ENCODE measurements at regions not wholly inside any gene's neighbourhood (a gene's known extent, or its start where the extent isn't known, plus 50 kb on each side); places are given as distances from the start of the nearest gene placed in this dataset.
A peak's percentile ranks its signal among the peaks of the same experiment; 100 is the strongest.

DNA sequence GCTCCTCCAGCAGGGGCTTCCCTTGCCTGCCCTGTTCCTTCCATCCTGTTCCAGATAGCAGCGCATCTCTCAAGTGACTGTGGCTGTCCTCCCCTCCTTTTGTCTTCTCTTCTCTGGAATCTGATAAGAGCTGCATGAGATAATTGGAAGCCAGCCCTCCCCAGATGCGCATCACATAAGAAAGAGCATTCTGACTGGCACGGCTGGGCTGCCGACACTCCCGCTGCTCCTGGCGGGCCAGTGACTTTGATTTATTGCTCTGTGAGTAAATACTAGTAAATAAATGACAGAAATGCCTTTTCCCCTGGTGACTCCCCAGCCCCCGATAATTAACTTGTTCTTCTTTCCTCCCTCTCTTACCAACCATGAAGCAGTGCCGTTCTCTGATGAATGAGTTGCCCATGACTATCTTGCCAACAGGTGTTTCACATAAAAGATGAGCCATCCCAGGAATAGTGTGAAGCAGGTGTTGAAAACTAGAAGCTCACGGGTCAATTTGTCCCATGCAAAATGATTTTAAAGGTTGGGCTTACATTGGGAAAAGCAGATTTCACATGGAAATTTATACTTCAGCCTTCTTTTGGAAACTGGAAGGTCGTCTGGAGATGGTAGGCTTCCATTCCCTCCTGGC is 212.3 kb downstream of the ERCC6L2 start:
- intact Hi-C loops (cut with micrococcal nuclease): no loop called here
- H3K36me3 Mint-ChIP-seq (ENCODE audit: low read depth): peaks cover 1% of the 10 kb centered on the region
- H3K4me1 Mint-ChIP-seq (ENCODE audit: low read depth): no peaks in the 10 kb centered on the region
- DNase-seq (ENCODE audit: low spot score): no peak
- no peak overlapping the region for H3K4me3 Mint-ChIP-seq
- H3K27ac Mint-ChIP-seq: no peak overlapping the region
- peaks cover 22% of the 10 kb centered on the region for H3K27me3 Mint-ChIP-seq (ENCODE audit: insufficient read depth)
- H3K9me3 Mint-ChIP-seq: peaks cover 4% of the 10 kb centered on the region

- no peak for DNase-seq (ENCODE audit: low spot score)
- Mint-ChIP-seq H3K27me3 (ENCODE audit: insufficient read depth) (peaks cover 22% of the 10 kb centered on the region), H3K9me3 (peaks cover 4% of the 10 kb centered on the region), H3K4me1 (ENCODE audit: low read depth) (no peaks in the 10 kb centered on the region), H3K36me3 (ENCODE audit: low read depth) (peaks cover 1% of the 10 kb centered on the region), H3K27ac (no peak overlapping the region), H3K4me3 (no peak overlapping the region)
- intact Hi-C loops (cut with micrococcal nuclease): no loop called here
Measured at GRCh38 chr9:96086936-96087571, 211.6 kb downstream of the ERCC6L2 start.

DNA sequence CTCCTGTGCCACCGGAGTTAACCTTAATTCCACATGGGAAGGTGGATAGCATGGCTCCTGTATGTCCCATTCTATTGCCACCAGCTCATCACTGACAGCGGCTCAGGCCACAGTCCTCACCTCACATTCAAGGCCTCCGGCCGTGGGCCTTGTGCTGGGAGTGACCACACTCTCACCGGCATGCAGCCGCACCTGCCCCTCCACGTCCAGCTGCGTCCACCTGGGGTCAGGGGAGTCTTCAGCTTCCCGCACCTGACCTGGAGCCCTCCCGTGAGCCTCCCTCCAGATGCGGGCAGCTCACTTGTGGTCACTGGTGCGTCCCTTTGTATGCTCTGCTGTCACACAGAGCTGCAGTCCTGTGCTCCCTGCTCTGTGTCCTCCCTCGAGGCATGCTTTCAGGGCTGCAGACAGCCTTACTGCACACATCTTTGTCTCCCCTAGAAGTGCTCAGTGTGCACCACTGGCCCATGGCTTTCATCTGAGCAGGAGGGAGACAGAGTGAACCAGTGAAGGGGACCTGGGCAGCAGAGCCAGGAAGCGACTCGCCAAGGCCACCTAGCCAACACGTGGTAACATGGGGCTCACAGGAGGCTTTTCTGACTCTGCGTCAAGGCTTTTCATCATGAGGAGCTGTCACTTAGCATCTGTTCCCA is 210.1 kb downstream of the ERCC6L2 start:
- Mint-ChIP-seq H3K27ac (peak overlapping the region; percentile 44), H3K9me3 (peaks cover 2% of the 10 kb centered on the region), H3K27me3 (ENCODE audit: insufficient read depth) (peaks cover 22% of the 10 kb centered on the region), H3K4me1 (ENCODE audit: low read depth) (no peaks in the 10 kb centered on the region), H3K36me3 (ENCODE audit: low read depth) (peaks cover 1% of the 10 kb centered on the region), H3K4me3 (no peak overlapping the region)
- no peak for DNase-seq (ENCODE audit: low spot score)
- intact Hi-C loops (cut with micrococcal nuclease): no loop called here

GRCh38 chr9:96084331-96084734 is 208.8 kb downstream of the ERCC6L2 start:
- H3K4me3 Mint-ChIP-seq: no peak overlapping the region
- no peaks in the 10 kb centered on the region for H3K4me1 Mint-ChIP-seq (ENCODE audit: low read depth)
- H3K36me3 Mint-ChIP-seq (ENCODE audit: low read depth): peaks cover 1% of the 10 kb centered on the region
- no peak overlapping the region for H3K27ac Mint-ChIP-seq
- peaks cover 24% of the 10 kb centered on the region for H3K27me3 Mint-ChIP-seq (ENCODE audit: insufficient read depth)
- H3K9me3 Mint-ChIP-seq: no peaks in the 10 kb centered on the region
- intact Hi-C loops (cut with micrococcal nuclease): no loop called here
- no peak for DNase-seq (ENCODE audit: low spot score)

DNA sequence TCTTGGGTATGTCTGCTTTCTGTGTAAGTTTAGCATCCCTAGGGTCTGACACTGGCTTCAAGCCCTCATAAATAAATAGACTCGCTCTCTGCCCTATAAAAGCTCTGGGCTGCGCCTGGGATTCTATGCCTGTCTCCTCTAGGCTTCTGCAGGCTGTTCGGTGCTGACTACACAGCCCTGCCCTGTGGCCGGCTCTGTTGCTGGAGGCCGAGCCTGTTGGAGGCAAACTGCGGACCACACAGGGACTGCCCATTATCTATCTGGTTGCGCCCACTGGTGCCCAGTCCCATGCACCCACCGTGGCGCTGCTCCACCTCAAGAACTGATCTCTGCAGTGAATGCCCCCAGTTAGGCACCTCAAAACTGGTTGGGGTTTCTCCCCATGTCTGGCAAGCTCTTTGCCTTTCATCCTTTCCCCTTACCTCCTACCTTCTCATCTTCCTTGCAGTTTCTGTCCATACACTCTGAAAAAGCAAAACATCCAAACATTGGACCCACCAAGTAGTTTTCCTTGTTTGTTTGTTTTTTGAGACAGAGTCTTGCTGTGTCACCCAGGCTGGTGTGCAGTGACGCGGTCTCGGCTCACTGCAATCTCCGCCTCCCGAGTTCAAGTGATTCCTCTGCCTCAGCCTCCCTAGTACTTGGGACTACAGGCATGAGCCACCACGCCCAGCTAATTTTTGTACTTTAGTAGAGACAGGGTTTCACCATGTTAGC is 207.2 kb downstream of the ERCC6L2 start:
- Mint-ChIP-seq H3K4me1 (ENCODE audit: low read depth) (no peaks in the 10 kb centered on the region), H3K4me3 (no peak overlapping the region), H3K9me3 (no peaks in the 10 kb centered on the region), H3K27me3 (ENCODE audit: insufficient read depth) (peaks cover 22% of the 10 kb centered on the region), H3K27ac (no peak overlapping the region), H3K36me3 (ENCODE audit: low read depth) (no peaks in the 10 kb centered on the region)
- no peak for DNase-seq (ENCODE audit: low spot score)
- intact Hi-C loops (cut with micrococcal nuclease): no loop called here

DNA sequence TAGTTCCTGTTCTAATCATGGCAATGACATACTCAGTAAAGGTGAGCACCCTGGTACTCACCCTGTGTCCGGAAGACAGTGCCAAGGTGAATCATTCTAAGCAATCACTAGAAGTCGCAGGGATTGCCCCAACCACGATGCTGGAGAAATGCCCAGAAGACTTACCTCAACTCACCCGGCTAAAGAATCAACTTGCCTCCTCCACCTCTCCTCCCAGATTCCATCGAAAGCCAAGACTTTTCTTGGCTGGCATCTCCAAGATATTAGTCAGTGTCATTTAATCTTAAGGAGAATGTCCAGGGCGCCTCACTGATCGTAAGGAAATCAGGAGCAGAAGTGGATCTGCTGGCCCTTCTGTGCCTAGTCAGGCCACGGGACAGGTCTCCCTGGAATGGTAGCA is 204.9 kb downstream of the ERCC6L2 start:
- Mint-ChIP-seq H3K27ac (no peak overlapping the region), H3K9me3 (no peaks in the 10 kb centered on the region), H3K36me3 (ENCODE audit: low read depth) (no peaks in the 10 kb centered on the region), H3K4me1 (ENCODE audit: low read depth) (peaks cover under 1% of the 10 kb centered on the region), H3K27me3 (ENCODE audit: insufficient read depth) (peaks cover 10% of the 10 kb centered on the region), H3K4me3 (no peak overlapping the region)
- DNase-seq (ENCODE audit: low spot score): no peak
- intact Hi-C loops (cut with micrococcal nuclease): no loop called here

DNA sequence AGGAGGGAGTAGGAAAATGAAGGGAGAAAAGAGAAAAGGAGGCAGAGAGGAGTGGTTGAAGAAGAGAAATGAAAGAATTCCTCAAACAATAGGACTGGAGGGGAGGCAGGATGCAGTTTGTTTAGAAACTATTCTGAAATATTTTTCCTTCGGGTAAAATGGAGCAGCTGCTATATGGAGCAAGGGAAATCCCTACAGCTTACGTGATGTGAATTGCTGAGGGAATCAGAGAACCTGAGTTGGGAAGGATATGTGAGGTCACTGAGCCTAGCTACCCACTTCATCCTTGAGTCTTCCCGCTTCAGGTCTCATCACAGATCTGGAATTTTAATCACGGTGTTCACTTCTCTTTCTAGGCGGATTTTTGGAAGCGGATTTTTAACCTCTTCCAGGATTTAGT is 204.3 kb downstream of the ERCC6L2 start:
- Mint-ChIP-seq H3K27me3 (ENCODE audit: insufficient read depth) (peaks cover 10% of the 10 kb centered on the region), H3K4me3 (no peak overlapping the region), H3K36me3 (ENCODE audit: low read depth) (no peaks in the 10 kb centered on the region), H3K27ac (no peak overlapping the region), H3K9me3 (no peaks in the 10 kb centered on the region), H3K4me1 (ENCODE audit: low read depth) (peaks cover 7% of the 10 kb centered on the region)
- intact Hi-C loops (cut with micrococcal nuclease): loop anchor here (10.0 kb wide), 1 partner anchor 135 kb away; no protein-coding TSS in a partner anchor
- no peak for DNase-seq (ENCODE audit: low spot score)

- DNase-seq (ENCODE audit: low spot score): no peak
- no peaks in the 10 kb centered on the region for H3K36me3 Mint-ChIP-seq (ENCODE audit: low read depth)
- no peak overlapping the region for H3K4me3 Mint-ChIP-seq
- H3K27ac Mint-ChIP-seq: no peak overlapping the region
- H3K9me3 Mint-ChIP-seq: no peaks in the 10 kb centered on the region
- peaks cover 10% of the 10 kb centered on the region for H3K27me3 Mint-ChIP-seq (ENCODE audit: insufficient read depth)
- peaks cover 9% of the 10 kb centered on the region for H3K4me1 Mint-ChIP-seq (ENCODE audit: low read depth)
- intact Hi-C loops (cut with micrococcal nuclease): loop anchor here (10.0 kb wide), 1 partner anchor 136 kb away; no protein-coding TSS in a partner anchor
Measured at GRCh38 chr9:96078897-96079490, 203.5 kb downstream of the ERCC6L2 start.

- Mint-ChIP-seq H3K27me3 (ENCODE audit: insufficient read depth) (peaks cover 19% of the 10 kb centered on the region), H3K27ac (no peak overlapping the region)
- intact Hi-C loops (cut with micrococcal nuclease): loop anchor here (10.0 kb wide), 1 partner anchor 139 kb away; no protein-coding TSS in a partner anchor
Measured at GRCh38 chr9:96075757-96076156, 200.3 kb downstream of the ERCC6L2 start.

DNA sequence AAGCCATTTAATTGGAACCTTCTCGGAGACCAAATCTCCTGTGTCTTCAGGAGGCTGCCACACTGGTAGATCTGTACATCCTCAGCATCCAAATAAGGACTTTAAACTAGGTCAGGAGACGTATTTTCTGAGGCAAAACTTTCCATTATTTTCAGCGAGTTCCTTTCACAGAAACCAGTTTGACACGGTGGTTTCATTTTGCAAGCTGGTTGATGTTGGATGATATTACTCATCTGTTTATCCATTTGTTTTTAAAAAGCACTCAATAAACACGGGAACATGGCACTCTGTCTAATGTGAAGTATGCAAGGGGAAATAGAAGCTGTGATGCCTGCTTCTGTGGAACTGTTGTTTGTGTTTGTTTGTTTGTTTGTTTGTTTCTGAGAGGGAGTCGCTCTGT is 199.6 kb downstream of the ERCC6L2 start:
- H3K27me3 Mint-ChIP-seq (ENCODE audit: insufficient read depth): peaks cover 15% of the 10 kb centered on the region
- intact Hi-C loops (cut with micrococcal nuclease): loop anchor here (10.0 kb wide), 1 partner anchor 140 kb away; no protein-coding TSS in a partner anchor
- no peaks in the 10 kb centered on the region for H3K36me3 Mint-ChIP-seq (ENCODE audit: low read depth)
- no peak for DNase-seq (ENCODE audit: low spot score)
- H3K9me3 Mint-ChIP-seq: no peaks in the 10 kb centered on the region
- peak overlapping the region; percentile 40 for H3K27ac Mint-ChIP-seq
- H3K4me3 Mint-ChIP-seq: no peak overlapping the region
- peaks cover 9% of the 10 kb centered on the region for H3K4me1 Mint-ChIP-seq (ENCODE audit: low read depth)

More at GRCh38 chr9:96075757-96076156, 200.3 kb downstream of the ERCC6L2 start:
- Mint-ChIP-seq H3K36me3 (ENCODE audit: low read depth) (no peaks in the 10 kb centered on the region), H3K4me3 (no peak overlapping the region), H3K4me1 (ENCODE audit: low read depth) (peaks cover 9% of the 10 kb centered on the region), H3K9me3 (no peaks in the 10 kb centered on the region)
- no peak for DNase-seq (ENCODE audit: low spot score)

DNA sequence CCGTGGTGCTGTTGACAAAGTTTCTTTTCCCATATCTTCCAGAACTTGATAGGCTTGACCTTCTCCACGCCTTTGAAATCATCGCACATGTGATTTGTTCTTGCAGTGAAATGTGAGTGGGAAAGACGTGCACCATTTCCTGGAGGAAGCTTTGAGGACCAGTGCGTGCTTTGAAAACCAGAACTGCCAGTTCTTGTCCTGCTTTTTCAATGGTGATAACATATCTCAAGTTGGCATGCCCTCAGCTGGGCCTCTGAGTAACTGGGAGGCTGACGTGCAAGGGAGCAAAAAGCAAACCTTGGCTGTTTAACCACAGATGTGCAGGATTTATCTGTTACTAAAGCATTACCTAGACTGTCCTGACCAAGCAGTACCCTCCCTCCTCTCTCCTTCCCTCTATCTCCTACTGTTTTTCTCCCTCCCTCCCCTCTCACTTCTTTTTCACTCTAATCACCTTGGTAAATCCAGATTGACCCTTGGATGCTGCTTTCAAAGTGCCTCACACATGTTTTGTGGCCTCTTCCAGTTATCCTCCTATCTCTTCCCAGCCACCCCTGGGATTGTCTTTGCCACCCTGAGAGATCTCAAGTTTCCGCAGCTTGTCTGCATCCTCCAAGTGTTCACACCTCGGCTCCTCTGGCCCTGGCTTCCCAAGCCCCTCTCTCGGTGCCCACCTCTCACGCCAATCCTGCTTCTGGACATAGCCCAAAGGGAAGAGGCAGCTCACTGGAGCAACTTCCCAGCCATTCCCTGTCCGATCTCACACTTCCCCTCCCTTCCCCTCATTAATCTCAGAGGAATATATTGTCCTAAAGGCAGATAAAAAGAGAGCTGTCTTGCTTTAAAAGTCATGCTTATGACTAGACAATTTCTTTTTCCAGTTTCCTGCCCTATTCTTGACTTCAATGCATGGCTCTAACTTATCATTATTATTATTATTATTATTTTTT is 198.3 kb downstream of the ERCC6L2 start:
- Mint-ChIP-seq H3K27me3 (ENCODE audit: insufficient read depth) (peaks cover 18% of the 10 kb centered on the region), H3K27ac (no peak overlapping the region), H3K36me3 (ENCODE audit: low read depth) (no peaks in the 10 kb centered on the region), H3K9me3 (no peaks in the 10 kb centered on the region), H3K4me3 (no peak overlapping the region), H3K4me1 (ENCODE audit: low read depth) (peaks cover 9% of the 10 kb centered on the region)
- no peak for DNase-seq (ENCODE audit: low spot score)
- intact Hi-C loops (cut with micrococcal nuclease): loop anchor here (10.0 kb wide), 1 partner anchor 141 kb away; no protein-coding TSS in a partner anchor
